SK-N-DZ (cell line): ENCODE measurements at regions not wholly inside any gene's neighbourhood (a gene's known extent, or its start where the extent isn't known, plus 50 kb on each side); places are given as distances from the start of the nearest gene placed in this dataset.
A peak's percentile ranks its signal among the peaks of the same experiment; 100 is the strongest.
"Not testable (repeated sequence)": the region's sequence is repeated elsewhere in the genome, so short reads cannot be mapped to it uniquely, and the experiment has no call there.

Source experiments
- DNase-seq: peaks from one replicate; pipeline ENCODE4 v3.0.0-alpha.2; 2015; ENCODE audit warnings: low spot score

- no peak for DNase-seq
These were observed 56.2 kb upstream of the TNPO1 start for GRCh38 chr5:72760259-72760658.

GRCh38 chr5:72752909-72753308 is 63.6 kb upstream of the TNPO1 start:
- DNase-seq: peak; percentile 90

GRCh38 chr5:72749362-72749997 is 67.0 kb upstream of the TNPO1 start:
- DNase-seq: peak; percentile 30

- DNase-seq: no peak
These were observed 68.6 kb upstream of the TNPO1 start for GRCh38 chr5:72747826-72748225.

- DNase-seq: no peak
These were observed 69.7 kb upstream of the TNPO1 start for GRCh38 chr5:72746736-72747135.

- DNase-seq: no peak
These were observed 72.3 kb upstream of the TNPO1 start for GRCh38 chr5:72744136-72744535.

GRCh38 chr5:72741805-72742204 is 74.7 kb upstream of the TNPO1 start:
- no peak for DNase-seq

- DNase-seq: no peak
These were observed 82.7 kb upstream of the TNPO1 start for GRCh38 chr5:72733810-72734209.

GRCh38 chr5:72723581-72723980 is 92.9 kb upstream of the TNPO1 start:
- DNase-seq: no peak

GRCh38 chr5:72722792-72723452 is 93.5 kb upstream of the TNPO1 start:
- no peak for DNase-seq

GRCh38 chr5:72721844-72722243 is 94.6 kb upstream of the TNPO1 start:
- peak; percentile 37 for DNase-seq

GRCh38 chr5:72720205-72720604 is 96.3 kb upstream of the TNPO1 start:
- no peak for DNase-seq

- DNase-seq: peak; percentile 43
These were observed 105.1 kb upstream of the TNPO1 start for GRCh38 chr5:72711351-72711750.

GRCh38 chr5:72709341-72709740 is 107.1 kb upstream of the TNPO1 start:
- no peak for DNase-seq

- DNase-seq: no peak
These were observed 111.3 kb upstream of the TNPO1 start for GRCh38 chr5:72705178-72705577.

- DNase-seq: no peak
These were observed 112.6 kb upstream of the TNPO1 start for GRCh38 chr5:72703876-72704275.

GRCh38 chr5:72702881-72703434 is 113.5 kb upstream of the TNPO1 start:
- peak; percentile 52 for DNase-seq

- not testable (repeated sequence) for DNase-seq
These were observed 114.4 kb upstream of the TNPO1 start for GRCh38 chr5:72702105-72702504.

- no peak for DNase-seq
These were observed 118.0 kb upstream of the TNPO1 start for GRCh38 chr5:72698481-72698880.

GRCh38 chr5:72697622-72698021 is 118.8 kb upstream of the TNPO1 start:
- DNase-seq: no peak

- DNase-seq: no peak
These were observed 120.8 kb upstream of the TNPO1 start for GRCh38 chr5:72695659-72696058.

GRCh38 chr5:72694856-72695255 is 121.6 kb upstream of the TNPO1 start:
- DNase-seq: no peak

GRCh38 chr5:72693546-72694205 is 122.8 kb upstream of the TNPO1 start:
- peak; percentile 97 for DNase-seq
